MM.1S (cell line): ENCODE measurements at regions not wholly inside any gene's neighbourhood (a gene's known extent, or its start where the extent isn't known, plus 50 kb on each side); places are given as distances from the start of the nearest gene placed in this dataset.

ENCODE experiments used
- EZH2 ChIP-seq: fragments of 300-600 bp; sonication (generic); optimal IDR thresholded peaks from 2 replicates; pipeline ENCODE3; 2017; ENCODE audit warnings: low read depth, mild to moderate bottlenecking, antibody characterized with exemption, low read length, mixed read lengths
- TF ChIP-seq, protein P1 (sequence below): fragments of 300-600 bp; sonication (generic); IDR thresholded peaks from 2 replicates; pipeline ENCODE4 v1.5.1; 2016; ENCODE audit warnings: antibody characterized with exemption, low read length, mixed read lengths

DNA sequence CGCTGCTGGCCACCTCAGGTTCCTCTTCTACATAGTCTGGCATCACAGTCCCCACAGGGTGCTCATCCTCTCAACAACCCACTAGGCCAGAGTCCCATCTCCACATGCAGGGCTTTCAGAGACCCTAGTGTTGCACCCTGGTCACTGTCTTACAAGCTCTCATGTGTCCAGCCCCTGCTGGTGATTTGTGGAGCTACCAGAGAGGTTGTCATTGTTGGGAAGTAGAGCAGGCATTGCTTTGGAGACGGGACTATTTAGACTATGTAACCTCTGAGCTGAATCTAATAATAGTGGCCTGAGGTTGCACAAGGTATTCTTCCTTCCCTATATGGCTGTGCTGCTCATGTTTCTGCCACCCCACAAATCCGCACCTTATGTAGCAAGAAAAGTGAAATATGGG is 135.3 kb upstream of the VWC2 start:
- TF ChIP-seq, protein P1, sequence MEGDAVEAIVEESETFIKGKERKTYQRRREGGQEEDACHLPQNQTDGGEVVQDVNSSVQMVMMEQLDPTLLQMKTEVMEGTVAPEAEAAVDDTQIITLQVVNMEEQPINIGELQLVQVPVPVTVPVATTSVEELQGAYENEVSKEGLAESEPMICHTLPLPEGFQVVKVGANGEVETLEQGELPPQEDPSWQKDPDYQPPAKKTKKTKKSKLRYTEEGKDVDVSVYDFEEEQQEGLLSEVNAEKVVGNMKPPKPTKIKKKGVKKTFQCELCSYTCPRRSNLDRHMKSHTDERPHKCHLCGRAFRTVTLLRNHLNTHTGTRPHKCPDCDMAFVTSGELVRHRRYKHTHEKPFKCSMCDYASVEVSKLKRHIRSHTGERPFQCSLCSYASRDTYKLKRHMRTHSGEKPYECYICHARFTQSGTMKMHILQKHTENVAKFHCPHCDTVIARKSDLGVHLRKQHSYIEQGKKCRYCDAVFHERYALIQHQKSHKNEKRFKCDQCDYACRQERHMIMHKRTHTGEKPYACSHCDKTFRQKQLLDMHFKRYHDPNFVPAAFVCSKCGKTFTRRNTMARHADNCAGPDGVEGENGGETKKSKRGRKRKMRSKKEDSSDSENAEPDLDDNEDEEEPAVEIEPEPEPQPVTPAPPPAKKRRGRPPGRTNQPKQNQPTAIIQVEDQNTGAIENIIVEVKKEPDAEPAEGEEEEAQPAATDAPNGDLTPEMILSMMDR, result no peak
- no peak for TF ChIP-seq EZH2
